GM12878 (cell line): ENCODE measurements at regions not wholly inside any gene's neighbourhood (a gene's known extent, or its start where the extent isn't known, plus 50 kb on each side); places are given as distances from the start of the nearest gene placed in this dataset.

ENCODE experiments used
- ATAC-seq: fragments of 200-7000 bp; cut with Tn5 transposase; 3 replicates; pipeline ENCODE4 v1.9.1; 2020; ENCODE audit warnings: mild to moderate bottlenecking, moderate library complexity
- BruUV-seq: library from RNA; stranded (reverse); fragments of 400-500 nt; replicated peaks from 2 replicates; lab custom pipeline; 2021; lab: Mats Ljungman, UMichigan
- CTCF ChIA-PET: fragments of 300-600 bp; sonication (Branson Sonifier 250); formaldehyde crosslinking; extraction: SDS; loops from one replicate; lab custom pipeline; 2021; ENCODE audit warnings: inconsistent platforms; lab: Yijun Ruan, JAX
- POLR2A ChIA-PET: fragments of 350-600 bp; formaldehyde crosslinking; extraction: SDS; loops from one replicate; lab custom pipeline; 2021; ENCODE audit warnings: inconsistent platforms; lab: Charles Lee
- RAD21 ChIA-PET: fragments of 300-600 bp; sonication (Branson Sonifier 250); formaldehyde crosslinking; loops from one replicate; lab custom pipeline; 2023; ENCODE audit warnings: antibody characterized with exemption; ENCODE audit not compliant: unreplicated experiment; lab: Charles Lee
- SMC1A ChIA-PET: fragments of 300-600 bp; sonication (Branson Sonifier 250); formaldehyde crosslinking; loops from one replicate; lab custom pipeline; 2023; ENCODE audit not compliant: unreplicated experiment, uncharacterized antibody; lab: Charles Lee
- DNase-seq: peaks from one replicate; pipeline ENCODE4 v3.0.0-alpha.2; 2011; ENCODE audit warnings: low read depth, low spot score
- FAIRE-seq: peaks from 3 replicates; lab custom pipeline; 2011; peaks lifted over from hg19 to GRCh38; lab: Jason Lieb, UNC
- H2AFZ ChIP-seq: 2 replicates; pipeline ENCODE4 v1.6.0; 2011; ENCODE audit warnings: low read depth, low read length, control low read depth; ENCODE audit not compliant: control insufficient read depth
- H3K27ac ChIP-seq: 2 replicates; pipeline ENCODE4 v1.5.1; 2011; ENCODE audit warnings: control low read depth; ENCODE audit not compliant: control insufficient read depth, insufficient read depth
- H3K27me3 ChIP-seq, 2 experiments: replicated peaks in 1 of 2; 2 replicates each; pipeline versions ENCODE4 v1.6.0 to v1.6.1; 2011; ENCODE audit warnings: low read length in 1 of 2; ENCODE audit not compliant: control insufficient read depth in 2 of 2, insufficient read depth in 2 of 2
- H3K36me3 ChIP-seq, 2 experiments: 2 replicates each; pipeline ENCODE4 v1.5.1; 2011; ENCODE audit warnings: low read length in 1 of 2; ENCODE audit not compliant: control insufficient read depth in 2 of 2, insufficient read depth in 2 of 2
- H3K4me1 ChIP-seq: 2 replicates; pipeline ENCODE4 v1.6.1; 2011; ENCODE audit warnings: mild to moderate bottlenecking, low read length, moderate library complexity, mixed read lengths; ENCODE audit not compliant: control insufficient read depth, insufficient read depth
- H3K4me2 ChIP-seq: 2 replicates; pipeline ENCODE4 v1.6.0; 2011; ENCODE audit warnings: control low read depth; ENCODE audit not compliant: control insufficient read depth, insufficient read depth
- H3K4me3 ChIP-seq: fragments of 200-600 bp; sonication (generic); 2 replicates; pipeline ENCODE4 v1.5.1; 2016
- H3K79me2 ChIP-seq: 2 replicates; pipeline ENCODE4 v1.6.0; 2011; ENCODE audit warnings: low read length; ENCODE audit not compliant: control insufficient read depth, insufficient read depth
- H3K9ac ChIP-seq: 2 replicates; pipeline ENCODE4 v1.8.0; 2011; ENCODE audit warnings: low read length, control low read depth, mixed read lengths; ENCODE audit not compliant: control insufficient read depth, insufficient read depth
- H3K9me3 ChIP-seq: replicated peaks from 3 replicates; pipeline ENCODE4 v1.5.1; 2011; ENCODE audit warnings: mild to moderate bottlenecking, low read length; ENCODE audit not compliant: control insufficient read depth, insufficient read depth
- H4K20me1 ChIP-seq: 2 replicates; pipeline ENCODE4 v1.6.0; 2011; ENCODE audit not compliant: control insufficient read depth, insufficient read depth
- ATF2 ChIP-seq: IDR thresholded peaks from 2 replicates; pipeline ENCODE4 v1.6.1; 2012; ENCODE audit warnings: low read length, inconsistent platforms
- BRCA1 ChIP-seq: IDR thresholded peaks from 2 replicates; pipeline ENCODE4 v1.6.1; 2011; ENCODE audit warnings: low read depth, low read length, improper control_type of control experiment
- CHD4 ChIP-seq: fragments of 200-600 bp; sonication (generic); IDR thresholded peaks from 2 replicates; pipeline ENCODE4 v1.6.1; 2016; ENCODE audit warnings: mild to moderate bottlenecking
- EED ChIP-seq: sonication (generic); IDR thresholded peaks from 2 replicates; pipeline ENCODE4 v1.6.1; 2016; ENCODE audit warnings: antibody characterized with exemption, low read depth
- GABPA ChIP-seq: IDR thresholded peaks from 2 replicates; pipeline ENCODE4 v1.6.1; 2014; ENCODE audit warnings: antibody characterized with exemption, low read depth, mild to moderate bottlenecking, inconsistent platforms
- JUND ChIP-seq: IDR thresholded peaks from 2 replicates; pipeline ENCODE4 v1.6.1; 2012; ENCODE audit warnings: low read depth, mild to moderate bottlenecking, low read length, improper control_type of control experiment, moderate library complexity
- MTA3 ChIP-seq: IDR thresholded peaks from 2 replicates; pipeline ENCODE4 v1.6.1; 2012; ENCODE audit warnings: low read length, inconsistent platforms, borderline replicate concordance
- MYC ChIP-seq: IDR thresholded peaks from 2 replicates; pipeline ENCODE4 v1.6.1; 2011; ENCODE audit warnings: mild to moderate bottlenecking, low read length, moderate library complexity, inconsistent platforms; ENCODE audit not compliant: insufficient read depth, insufficient replicate concordance, insufficient read length, severe bottlenecking
- NR2C2 ChIP-seq: IDR thresholded peaks from 2 replicates; pipeline ENCODE4 v1.6.1; 2011; ENCODE audit warnings: borderline replicate concordance, low read depth; ENCODE audit not compliant: control insufficient read depth, insufficient read length
- POLR2A ChIP-seq: IDR thresholded peaks from 2 replicates; pipeline ENCODE4 v1.6.1; 2011; ENCODE audit warnings: low read depth, mild to moderate bottlenecking, low read length
- RELA ChIP-seq: fragments of 450-650 bp; IDR thresholded peaks from 2 replicates; pipeline ENCODE4 v1.8.0; 2014; ENCODE audit warnings: borderline replicate concordance; ENCODE audit not compliant: partially characterized antibody
- RELB ChIP-seq: fragments of 450-650 bp; IDR thresholded peaks from 2 replicates; pipeline ENCODE4 v1.6.1; 2017; ENCODE audit warnings: low read depth, mild to moderate bottlenecking, moderate library complexity
- SMC3 ChIP-seq: IDR thresholded peaks from 2 replicates; pipeline ENCODE4 v1.6.1; 2011; ENCODE audit warnings: low read length, improper control_type of control experiment, borderline replicate concordance
- TCF12 ChIP-seq: IDR thresholded peaks from 2 replicates; pipeline ENCODE4 v1.6.1; 2011; ENCODE audit warnings: low read depth, mild to moderate bottlenecking, low read length
- YBX1 ChIP-seq: fragments of 450-650 bp; IDR thresholded peaks from 2 replicates; pipeline ENCODE4 v1.6.1; 2016; ENCODE audit warnings: antibody characterized with exemption
- ZNF207 ChIP-seq: fragments of 450-650 bp; IDR thresholded peaks from 2 replicates; pipeline ENCODE4 v1.6.1; 2014; ENCODE audit warnings: antibody characterized with exemption, mild to moderate bottlenecking, borderline replicate concordance
- WGBS: methylation state at CpG from one replicate; pipeline ENCODE4 v1.1.6; 2016; ENCODE audit warnings: low lambda C conversion rate; ENCODE audit not compliant: insufficient replicate concordance, insufficient coverage; ENCODE audit errors: missing lambda C conversion rate; 5-methylcytosine and 5-hydroxymethylcytosine counted together
- in situ Hi-C: fragments of 300-500 bp; cut with MboI; formaldehyde crosslinking; loops from 9 replicates; pipeline ENCODE4 v1.14.3; 2018; ENCODE audit warnings: mixed read lengths
- intact Hi-C: fragments of 100-400 bp; cut with micrococcal nuclease; formaldehyde crosslinking; loops from one replicate; pipeline ENCODE4 v1.14.2; 2022; ENCODE audit not compliant: unreplicated experiment

- ChIA-PET POLR2A (no interaction called here), SMC1A (no interaction called here), RAD21 (no interaction called here), CTCF (no interaction called here)
- no peak overlapping the region for H3K4me2 ChIP-seq
- TF ChIP-seq TCF12, result no peak
- TF ChIP-seq NR2C2, result no peak
- TF ChIP-seq CHD4, result no peak
- no peaks in the 10 kb centered on the region for H3K36me3 ChIP-seq
- no peak overlapping the region for H3K9ac ChIP-seq
- no peak for FAIRE-seq
- WGBS, result 100% methylated on average over 1 of the region's 1 CpG
- no peak overlapping the region for H3K27ac ChIP-seq
- H3K4me3 ChIP-seq, result no peak overlapping the region
- H3K79me2 ChIP-seq, result no peaks in the 10 kb centered on the region
- H3K27me3 ChIP-seq, result no peaks in the 10 kb centered on the region
- intact Hi-C loops, result no loop called here
- no peak for ATAC-seq
- BruUV-seq, result no TSS peak
- H3K9me3 ChIP-seq, result no peaks in the 10 kb centered on the region
- no peak overlapping the region for H2AFZ ChIP-seq
- in situ Hi-C loops, result no loop called here
- H3K4me1 ChIP-seq, result no peaks in the 10 kb centered on the region
- no peak for DNase-seq
- no peaks in the 10 kb centered on the region for H4K20me1 ChIP-seq
These were observed 197.6 kb downstream of the SLC38A4 start for GRCh38 chr12:46628176-46628575.

- no peak overlapping the region for H3K4me3 ChIP-seq
- 85% methylated on average over 3 of the region's 3 CpGs for WGBS
- ChIA-PET SMC1A (no interaction called here), RAD21 (no interaction called here), POLR2A (no interaction called here), CTCF (no interaction called here)
- H3K27ac ChIP-seq, result no peak overlapping the region
- no peaks in the 10 kb centered on the region for H4K20me1 ChIP-seq
- H3K27me3 ChIP-seq, result no peaks in the 10 kb centered on the region
- H3K9me3 ChIP-seq, result no peaks in the 10 kb centered on the region
- ATAC-seq (no peak), DNase-seq (no peak), FAIRE-seq (no peak)
- in situ Hi-C loops, result no loop called here
- no peaks in the 10 kb centered on the region for H3K36me3 ChIP-seq
- intact Hi-C loops, result no loop called here
- TF ChIP-seq MTA3 (no peak), RELA (no peak), JUND (no peak), BRCA1 (no peak), POLR2A (no peak), ZNF207 (no peak), ATF2 (no peak), YBX1 (no peak), EED (no peak), RELB (no peak), SMC3 (no peak), MYC (no peak), GABPA (no peak)
- no peaks in the 10 kb centered on the region for H3K79me2 ChIP-seq
- no peaks in the 10 kb centered on the region for H3K4me1 ChIP-seq
- no peak overlapping the region for H3K9ac ChIP-seq
- H3K4me2 ChIP-seq, result no peak overlapping the region
- no TSS peak for BruUV-seq
- no peak overlapping the region for H2AFZ ChIP-seq
These were observed 198.1 kb downstream of the SLC38A4 start for GRCh38 chr12:46627686-46628085.
